Suprapubic skin (tissue), 4 donors: ENCODE measurements at regions not wholly inside any gene's neighbourhood (a gene's known extent, or its start where the extent isn't known, plus 50 kb on each side); places are given as distances from the start of the nearest gene placed in this dataset.

ENCODE experiments used
- DNase-seq, 2 donors: peaks; one replicate each; pipeline ENCODE4 v3.0.0-alpha.2; 2019; ENCODE audit warnings: low spot score in 2 of 2
- H3K27ac ChIP-seq: fragments of 200-600 bp; sonication (generic); one replicate; pipeline ENCODE4 v1.5.1; 2019
- H3K27me3 ChIP-seq: fragments of 200-600 bp; sonication (generic); one replicate; pipeline ENCODE4 v1.5.1; 2019
- H3K36me3 ChIP-seq: fragments of 200-600 bp; sonication (generic); one replicate; pipeline ENCODE4 v1.5.1; 2019
- H3K4me1 ChIP-seq: fragments of 200-600 bp; sonication (generic); one replicate; pipeline ENCODE4 v1.5.1; 2019
- H3K4me3 ChIP-seq: fragments of 200-600 bp; sonication (generic); one replicate; pipeline ENCODE4 v1.5.1; 2019; ENCODE audit warnings: mild to moderate bottlenecking
- H3K9me3 ChIP-seq: fragments of 200-600 bp; sonication (generic); one replicate; pipeline ENCODE4 v1.5.1; 2019
- CTCF ChIP-seq, 2 donors: fragments of 200-600 bp in 1 of 2; fragments of 450-650 bp in 1 of 2; sonication (generic) in 1 of 2; IDR thresholded peaks; one replicate each; pipeline ENCODE4 v1.5.1; 2016 to 2019; ENCODE audit warnings: antibody characterized with exemption in 2 of 2, mild to moderate bottlenecking in 1 of 2, moderate library complexity in 1 of 2
- EP300 ChIP-seq: sonication (generic); formaldehyde crosslinking; IDR thresholded peaks from one replicate; pipeline ENCODE4 v1.6.1; 2017; ENCODE audit warnings: antibody characterized with exemption
- POLR2A ChIP-seq, 2 donors: fragments of 450-650 bp; IDR thresholded peaks; one replicate each; pipeline ENCODE4 v1.6.1; 2017; ENCODE audit warnings: antibody characterized with exemption in 2 of 2, mild to moderate bottlenecking in 2 of 2, moderate library complexity in 2 of 2
- POLR2AphosphoS5 ChIP-seq, 3 donors: sonication (generic); formaldehyde crosslinking; IDR thresholded peaks; one replicate each; pipeline ENCODE4 v1.6.1; 2017; ENCODE audit warnings: antibody characterized with exemption in 3 of 3
- WGBS: methylation state at CpG from one replicate; pipeline ENCODE4 v1.1.5; 2018; 5-methylcytosine and 5-hydroxymethylcytosine counted together

GRCh38 chr12:58310809-58311622, 369.6 kb downstream of the ATP23 start:
- TF ChIP-seq POLR2A (IDR thresholded peaks at IDR 0.05), result no peak
- TF ChIP-seq EP300, result no peak
- TF ChIP-seq CTCF (IDR thresholded peaks at IDR 0.05), result no peak
- DNase-seq, result no peak
- H3K27me3 ChIP-seq, result no peaks in the 10 kb centered on the region
- WGBS, result 38% methylated on average over 5 of the region's 5 CpGs
- H3K27ac ChIP-seq, result peak overlapping the region; percentile 37
- no peaks in the 10 kb centered on the region for H3K9me3 ChIP-seq
- H3K4me3 ChIP-seq, result no peak overlapping the region
- peaks cover 4% of the 10 kb centered on the region for H3K4me1 ChIP-seq
- H3K36me3 ChIP-seq, result no peaks in the 10 kb centered on the region

GRCh38 chr12:58313091-58313855, 371.9 kb downstream of the ATP23 start:
- no peak for TF ChIP-seq POLR2A (IDR thresholded peaks at IDR 0.05)
- TF ChIP-seq CTCF (IDR thresholded peaks at IDR 0.05), result no peak
- no peak for TF ChIP-seq POLR2AphosphoS5 (IDR thresholded peaks at IDR 0.05)
- TF ChIP-seq EP300, result no peak
- Histone ChIP-seq H3K36me3 (no peaks in the 10 kb centered on the region), H3K27ac (no peak overlapping the region), H3K4me1 (peaks cover 4% of the 10 kb centered on the region), H3K4me3 (no peak overlapping the region), H3K27me3 (no peaks in the 10 kb centered on the region), H3K9me3 (no peaks in the 10 kb centered on the region)
- 90% methylated on average over 4 of the region's 4 CpGs for WGBS
- DNase-seq, result no peak

- no peak for DNase-seq
- H3K4me1 ChIP-seq, result peaks cover 4% of the 10 kb centered on the region
- 63% methylated on average over 5 of the region's 5 CpGs for WGBS
- H3K27ac ChIP-seq, result no peak overlapping the region
- no peak overlapping the region for H3K4me3 ChIP-seq
- no peaks in the 10 kb centered on the region for H3K27me3 ChIP-seq
- H3K36me3 ChIP-seq, result no peaks in the 10 kb centered on the region
- TF ChIP-seq EP300 (no peak), POLR2A (IDR thresholded peaks at IDR 0.05) (no peak), POLR2AphosphoS5 (IDR thresholded peaks at IDR 0.05) (no peak), CTCF (IDR thresholded peaks at IDR 0.05) (no peak)
- H3K9me3 ChIP-seq, result no peaks in the 10 kb centered on the region
These were observed 373.2 kb downstream of the ATP23 start for GRCh38 chr12:58314610-58315009.

- H3K27ac ChIP-seq, result no peak overlapping the region
- H3K9me3 ChIP-seq, result no peaks in the 10 kb centered on the region
- 83% methylated on average over 2 of the region's 2 CpGs for WGBS
- no peaks in the 10 kb centered on the region for H3K4me1 ChIP-seq
- no peaks in the 10 kb centered on the region for H3K36me3 ChIP-seq
- H3K27me3 ChIP-seq, result no peaks in the 10 kb centered on the region
- TF ChIP-seq POLR2AphosphoS5 (IDR thresholded peaks at IDR 0.05) (no peak), EP300 (no peak), CTCF (IDR thresholded peaks at IDR 0.05) (no peak), POLR2A (IDR thresholded peaks at IDR 0.05) (no peak)
- H3K4me3 ChIP-seq, result no peak overlapping the region
- DNase-seq, result no peak
These were observed 375.6 kb downstream of the ATP23 start for GRCh38 chr12:58316926-58317325.

- no peaks in the 10 kb centered on the region for H3K4me1 ChIP-seq
- no peaks in the 10 kb centered on the region for H3K27me3 ChIP-seq
- H3K9me3 ChIP-seq, result no peaks in the 10 kb centered on the region
- 92% methylated on average over 3 of the region's 3 CpGs for WGBS
- H3K27ac ChIP-seq, result no peak overlapping the region
- no peaks in the 10 kb centered on the region for H3K36me3 ChIP-seq
- no peak overlapping the region for H3K4me3 ChIP-seq
- TF ChIP-seq POLR2AphosphoS5 (IDR thresholded peaks at IDR 0.05) (no peak), POLR2A (IDR thresholded peaks at IDR 0.05) (no peak), EP300 (no peak), CTCF (IDR thresholded peaks at IDR 0.05) (no peak)
- no peak for DNase-seq
These were observed 380.0 kb downstream of the ATP23 start for GRCh38 chr12:58321414-58321813.
